ENCODE measurements at regions not wholly inside any gene's neighbourhood (a gene's known extent, or its start where the extent isn't known, plus 50 kb on each side); places are given as distances from the start of the nearest gene placed in this dataset.

GRCh38 chr11:13224324-13224723, 53.3 kb upstream of the BMAL1 start:
- H3K36me3 ChIP-seq (ENCODE audit: insufficient read depth, low read length), result no peaks in the 10 kb centered on the region
- no peaks in the 10 kb centered on the region for H3K9me3 ChIP-seq (ENCODE audit: low read length)
- no peaks in the 10 kb centered on the region for H3K9me2 ChIP-seq (ENCODE audit: low read depth, low read length)
- no peak overlapping the region for H3K9ac ChIP-seq (ENCODE audit: low read length)
- H3K27me3 ChIP-seq (ENCODE audit: insufficient read depth, low read length), result no peaks in the 10 kb centered on the region
- H3F3A ChIP-seq (ENCODE audit: insufficient read depth, low read length), result no peaks in the 10 kb centered on the region
- no peak overlapping the region for H2AFZ ChIP-seq (ENCODE audit: low read length)
- H3K27ac ChIP-seq (ENCODE audit: low read depth, low read length, poor library complexity, severe bottlenecking), result no peak overlapping the region
- no peaks in the 10 kb centered on the region for H3K4me1 ChIP-seq (ENCODE audit: insufficient read depth, low read length, severe bottlenecking)
- H3K4me3 ChIP-seq (ENCODE audit: low read depth, low read length, poor library complexity, severe bottlenecking), result no peak overlapping the region
- TF ChIP-seq EZH2 (IDR thresholded peaks at IDR 0.05; ENCODE audit: borderline replicate concordance, low read length), result no peak
- TF ChIP-seq, protein P1, sequence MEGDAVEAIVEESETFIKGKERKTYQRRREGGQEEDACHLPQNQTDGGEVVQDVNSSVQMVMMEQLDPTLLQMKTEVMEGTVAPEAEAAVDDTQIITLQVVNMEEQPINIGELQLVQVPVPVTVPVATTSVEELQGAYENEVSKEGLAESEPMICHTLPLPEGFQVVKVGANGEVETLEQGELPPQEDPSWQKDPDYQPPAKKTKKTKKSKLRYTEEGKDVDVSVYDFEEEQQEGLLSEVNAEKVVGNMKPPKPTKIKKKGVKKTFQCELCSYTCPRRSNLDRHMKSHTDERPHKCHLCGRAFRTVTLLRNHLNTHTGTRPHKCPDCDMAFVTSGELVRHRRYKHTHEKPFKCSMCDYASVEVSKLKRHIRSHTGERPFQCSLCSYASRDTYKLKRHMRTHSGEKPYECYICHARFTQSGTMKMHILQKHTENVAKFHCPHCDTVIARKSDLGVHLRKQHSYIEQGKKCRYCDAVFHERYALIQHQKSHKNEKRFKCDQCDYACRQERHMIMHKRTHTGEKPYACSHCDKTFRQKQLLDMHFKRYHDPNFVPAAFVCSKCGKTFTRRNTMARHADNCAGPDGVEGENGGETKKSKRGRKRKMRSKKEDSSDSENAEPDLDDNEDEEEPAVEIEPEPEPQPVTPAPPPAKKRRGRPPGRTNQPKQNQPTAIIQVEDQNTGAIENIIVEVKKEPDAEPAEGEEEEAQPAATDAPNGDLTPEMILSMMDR (IDR thresholded peaks at IDR 0.05; ENCODE audit: low read length), result no peak
- no peak overlapping the region for H3K4me2 ChIP-seq (ENCODE audit: low read length)
- no peaks in the 10 kb centered on the region for H3K79me2 ChIP-seq (ENCODE audit: insufficient read depth, low read length)
- no peaks in the 10 kb centered on the region for H4K20me1 ChIP-seq (ENCODE audit: insufficient read depth, low read length)

DNA sequence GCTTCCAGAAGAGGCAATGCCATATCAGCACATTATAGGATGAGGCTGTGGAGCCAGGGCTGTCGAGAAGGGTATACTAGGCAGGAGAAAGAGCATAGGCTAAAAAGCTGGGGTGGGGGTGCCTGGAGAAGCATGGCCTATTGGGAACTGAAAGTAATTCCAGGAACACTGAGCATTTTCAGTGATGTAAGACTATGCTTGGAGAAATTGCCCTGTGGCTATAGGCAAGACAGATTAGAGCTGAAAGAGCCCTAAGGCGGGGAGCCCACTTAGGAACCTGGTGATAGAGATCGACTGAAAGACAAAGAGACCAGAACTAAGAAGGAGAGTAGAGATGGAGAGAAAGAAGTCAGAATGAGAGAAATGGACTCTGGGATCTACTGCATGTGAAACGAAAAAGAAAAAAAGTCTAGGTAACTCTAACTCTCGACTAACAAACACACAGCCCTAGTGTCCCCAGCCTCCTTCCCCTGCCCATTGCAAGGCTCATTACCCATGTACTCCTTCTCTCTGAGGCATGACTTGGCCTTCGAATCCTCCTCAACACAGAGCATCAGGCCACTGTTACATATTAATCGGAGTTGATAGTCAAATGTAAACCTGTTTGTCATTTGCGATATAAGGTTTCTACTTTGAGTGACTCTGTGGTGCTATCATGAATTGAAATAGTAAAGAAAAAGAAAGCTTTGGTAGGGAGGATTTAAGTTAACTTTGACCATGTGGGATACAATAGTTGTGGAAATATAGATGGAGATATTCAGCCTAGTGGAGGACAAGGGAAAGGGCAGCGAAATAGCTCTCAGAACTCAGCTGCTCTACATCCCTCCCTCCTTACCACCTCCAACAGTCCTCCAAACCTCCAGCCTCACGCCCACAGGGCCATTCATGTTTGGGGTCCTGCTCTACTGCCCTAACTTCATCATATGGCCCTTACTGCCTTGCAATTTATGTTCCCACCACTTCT, 52.3 kb upstream of the BMAL1 start:
- Histone ChIP-seq H3F3A (ENCODE audit: insufficient read depth, low read length) (no peaks in the 10 kb centered on the region), H3K4me2 (ENCODE audit: low read length) (no peak overlapping the region)

GRCh38 chr11:13227676-13228255, 49.8 kb upstream of the BMAL1 start:
- Histone ChIP-seq H3K36me3 (ENCODE audit: insufficient read depth, low read length) (no peaks in the 10 kb centered on the region), H3K27ac (ENCODE audit: low read depth, low read length, poor library complexity, severe bottlenecking) (no peak overlapping the region), H2AFZ (ENCODE audit: low read length) (no peak overlapping the region), H3K4me1 (ENCODE audit: insufficient read depth, low read length, severe bottlenecking) (no peaks in the 10 kb centered on the region), H4K20me1 (ENCODE audit: insufficient read depth, low read length) (no peaks in the 10 kb centered on the region), H3F3A (ENCODE audit: insufficient read depth, low read length) (no peaks in the 10 kb centered on the region), H3K4me2 (ENCODE audit: low read length) (no peak overlapping the region), H3K79me2 (ENCODE audit: insufficient read depth, low read length) (no peaks in the 10 kb centered on the region), H3K9ac (ENCODE audit: low read length) (no peak overlapping the region), H3K9me3 (ENCODE audit: low read length) (no peaks in the 10 kb centered on the region), H3K27me3 (ENCODE audit: insufficient read depth, low read length) (no peaks in the 10 kb centered on the region), H3K9me2 (ENCODE audit: low read depth, low read length) (no peaks in the 10 kb centered on the region), H3K4me3 (ENCODE audit: low read depth, low read length, poor library complexity, severe bottlenecking) (no peak overlapping the region)
- TF ChIP-seq, protein P1 (IDR thresholded peaks at IDR 0.05; ENCODE audit: low read length), result no peak
- no peak for TF ChIP-seq EZH2 (IDR thresholded peaks at IDR 0.05; ENCODE audit: borderline replicate concordance, low read length)

More for the DNA sequence above, 52.3 kb upstream of the BMAL1 start:
- TF ChIP-seq, protein P1 (IDR thresholded peaks at IDR 0.05; ENCODE audit: low read length), result no peak
- TF ChIP-seq EZH2 (IDR thresholded peaks at IDR 0.05; ENCODE audit: borderline replicate concordance, low read length), result no peak
- no peaks in the 10 kb centered on the region for H3K9me3 ChIP-seq (ENCODE audit: low read length)
- no peaks in the 10 kb centered on the region for H4K20me1 ChIP-seq (ENCODE audit: insufficient read depth, low read length)
- H3K79me2 ChIP-seq (ENCODE audit: insufficient read depth, low read length), result no peaks in the 10 kb centered on the region
- H3K27me3 ChIP-seq (ENCODE audit: insufficient read depth, low read length), result no peaks in the 10 kb centered on the region
- H3K27ac ChIP-seq (ENCODE audit: low read depth, low read length, poor library complexity, severe bottlenecking), result no peak overlapping the region
- H3K36me3 ChIP-seq (ENCODE audit: insufficient read depth, low read length), result no peaks in the 10 kb centered on the region
- no peaks in the 10 kb centered on the region for H3K9me2 ChIP-seq (ENCODE audit: low read depth, low read length)
- H3K4me1 ChIP-seq (ENCODE audit: insufficient read depth, low read length, severe bottlenecking), result no peaks in the 10 kb centered on the region
- H3K4me3 ChIP-seq (ENCODE audit: low read depth, low read length, poor library complexity, severe bottlenecking), result no peak overlapping the region
- H2AFZ ChIP-seq (ENCODE audit: low read length), result no peak overlapping the region
- no peak overlapping the region for H3K9ac ChIP-seq (ENCODE audit: low read length)

All from OCI-LY1 (cell line).